Suppressor macrophage (primary cell): ENCODE measurements at regions not wholly inside any gene's neighbourhood (a gene's known extent, or its start where the extent isn't known, plus 50 kb on each side); places are given as distances from the start of the nearest gene placed in this dataset.

Experiments used
- DNase-seq, 4 experiments: peaks; one replicate each; pipeline ENCODE4 v3.0.0-alpha.2; 2020 to 2022

GRCh38 chr7:24477398-24478136 is 95.7 kb upstream of the PALS2 start:
- no peak for DNase-seq

GRCh38 chr7:24478137-24478655 is 95.1 kb upstream of the PALS2 start:
- DNase-seq, result no peak

GRCh38 chr7:24480501-24480900 is 92.8 kb upstream of the PALS2 start:
- DNase-seq, result no peak

GRCh38 chr7:24483804-24484203 is 89.4 kb upstream of the PALS2 start:
- no peak for DNase-seq

GRCh38 chr7:24492576-24492975 is 80.7 kb upstream of the PALS2 start:
- no peak for DNase-seq

- no peak for DNase-seq
Measured at GRCh38 chr7:24494832-24495231, 78.4 kb upstream of the PALS2 start.

GRCh38 chr7:24496036-24496435 is 77.2 kb upstream of the PALS2 start:
- no peak for DNase-seq

- no peak for DNase-seq
Measured at GRCh38 chr7:24498439-24498838, 74.8 kb upstream of the PALS2 start.

- no peak for DNase-seq
Measured at GRCh38 chr7:24499871-24500270, 73.4 kb upstream of the PALS2 start.

- no peak for DNase-seq
Measured at GRCh38 chr7:24500599-24500998, 72.7 kb upstream of the PALS2 start.

GRCh38 chr7:24501009-24501408 is 72.2 kb upstream of the PALS2 start:
- DNase-seq, result no peak

GRCh38 chr7:24501443-24502134 is 71.7 kb upstream of the PALS2 start:
- no peak for DNase-seq

GRCh38 chr7:24502135-24502488 is 71.1 kb upstream of the PALS2 start:
- no peak for DNase-seq

GRCh38 chr7:24503506-24503905 is 69.7 kb upstream of the PALS2 start:
- DNase-seq, result no peak

- no peak for DNase-seq
Measured at GRCh38 chr7:24504040-24504439, 69.2 kb upstream of the PALS2 start.

GRCh38 chr7:24504836-24505235 is 68.4 kb upstream of the PALS2 start:
- DNase-seq, result no peak

- DNase-seq, result no peak
Measured at GRCh38 chr7:24505968-24506367, 67.3 kb upstream of the PALS2 start.

GRCh38 chr7:24508316-24508715 is 64.9 kb upstream of the PALS2 start:
- DNase-seq, result no peak

GRCh38 chr7:24510759-24511158 is 62.5 kb upstream of the PALS2 start:
- DNase-seq, result no peak

- no peak for DNase-seq
Measured at GRCh38 chr7:24517166-24517565, 56.1 kb upstream of the PALS2 start.

GRCh38 chr7:24521917-24522623 is 51.2 kb upstream of the PALS2 start:
- DNase-seq, result no peak
